ENCODE measurements at regions not wholly inside any gene's neighbourhood (a gene's known extent, or its start where the extent isn't known, plus 50 kb on each side); places are given as distances from the start of the nearest gene placed in this dataset.

DNA sequence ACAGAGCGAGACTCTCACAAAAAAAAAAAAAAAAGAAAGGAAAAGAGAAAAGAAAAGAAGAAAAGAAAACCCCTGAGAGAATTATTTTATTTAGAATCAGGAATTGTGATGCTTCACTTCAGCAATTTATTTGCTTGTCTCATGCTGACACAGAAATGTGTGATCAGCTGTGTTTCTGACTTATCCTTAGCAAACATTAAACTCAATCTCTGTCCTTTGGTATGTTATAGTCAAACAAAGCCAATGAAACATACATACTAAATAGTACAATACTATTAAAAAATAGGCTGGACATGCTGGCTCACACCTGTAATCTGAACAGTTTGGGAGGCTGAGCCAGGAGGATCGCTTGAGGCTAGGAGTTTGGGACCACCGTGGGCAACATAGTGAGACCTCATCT lies 733.0 kb upstream of the FZD8 start:
- TF ChIP-seq, protein P1, sequence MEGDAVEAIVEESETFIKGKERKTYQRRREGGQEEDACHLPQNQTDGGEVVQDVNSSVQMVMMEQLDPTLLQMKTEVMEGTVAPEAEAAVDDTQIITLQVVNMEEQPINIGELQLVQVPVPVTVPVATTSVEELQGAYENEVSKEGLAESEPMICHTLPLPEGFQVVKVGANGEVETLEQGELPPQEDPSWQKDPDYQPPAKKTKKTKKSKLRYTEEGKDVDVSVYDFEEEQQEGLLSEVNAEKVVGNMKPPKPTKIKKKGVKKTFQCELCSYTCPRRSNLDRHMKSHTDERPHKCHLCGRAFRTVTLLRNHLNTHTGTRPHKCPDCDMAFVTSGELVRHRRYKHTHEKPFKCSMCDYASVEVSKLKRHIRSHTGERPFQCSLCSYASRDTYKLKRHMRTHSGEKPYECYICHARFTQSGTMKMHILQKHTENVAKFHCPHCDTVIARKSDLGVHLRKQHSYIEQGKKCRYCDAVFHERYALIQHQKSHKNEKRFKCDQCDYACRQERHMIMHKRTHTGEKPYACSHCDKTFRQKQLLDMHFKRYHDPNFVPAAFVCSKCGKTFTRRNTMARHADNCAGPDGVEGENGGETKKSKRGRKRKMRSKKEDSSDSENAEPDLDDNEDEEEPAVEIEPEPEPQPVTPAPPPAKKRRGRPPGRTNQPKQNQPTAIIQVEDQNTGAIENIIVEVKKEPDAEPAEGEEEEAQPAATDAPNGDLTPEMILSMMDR (IDR thresholded peaks at IDR 0.05; ENCODE audit: insufficient read depth, low read length, poor library complexity, severe bottlenecking): no peak
- Histone ChIP-seq H3K4me3 (ENCODE audit: low read depth, low read length) (no peak overlapping the region), H3K36me3 (ENCODE audit: control insufficient read depth, insufficient read depth, low read length) (no peaks in the 10 kb centered on the region), H3K27me3 (ENCODE audit: control insufficient read depth, insufficient read depth, low read length) (no peaks in the 10 kb centered on the region)
- DNase-seq (ENCODE audit: low read depth): no peak

DNA sequence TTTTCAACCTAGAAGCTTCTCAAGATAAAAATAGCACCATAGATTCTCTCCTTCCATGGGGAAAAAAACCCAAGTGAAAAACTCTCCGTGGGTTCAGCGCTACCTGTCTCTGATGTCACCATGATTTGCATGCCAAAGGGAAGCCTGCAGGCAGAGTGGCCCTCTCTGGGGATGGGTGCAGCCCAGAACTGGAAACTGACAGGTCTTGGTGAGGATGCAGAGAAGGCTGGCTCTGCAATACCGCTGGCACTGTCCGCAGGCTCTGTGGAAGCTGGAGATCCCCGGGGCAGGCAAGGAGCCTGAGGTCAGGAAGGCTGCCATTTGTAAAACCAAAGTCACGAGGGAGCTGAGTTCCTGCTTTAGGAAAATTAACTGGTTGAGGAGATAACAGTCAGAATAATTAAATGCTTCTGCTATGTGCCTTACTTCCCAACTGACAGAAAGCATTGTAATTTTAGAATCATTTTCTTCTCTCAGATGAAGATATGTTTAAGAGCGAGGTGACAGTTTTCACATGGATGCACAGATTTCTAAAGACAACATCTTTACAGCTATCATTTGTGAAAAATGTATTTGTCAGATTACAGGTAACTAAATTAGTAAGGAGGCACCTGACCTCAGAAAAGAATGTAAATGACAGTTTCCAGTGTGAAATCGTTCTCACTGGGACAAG lies 731.5 kb upstream of the FZD8 start:
- H3K4me3 ChIP-seq (ENCODE audit: low read depth, low read length): no peak overlapping the region
- TF ChIP-seq, protein P1 (IDR thresholded peaks at IDR 0.05; ENCODE audit: insufficient read depth, low read length, poor library complexity, severe bottlenecking): no peak
- H3K36me3 ChIP-seq (ENCODE audit: control insufficient read depth, insufficient read depth, low read length): no peaks in the 10 kb centered on the region
- no peaks in the 10 kb centered on the region for H3K27me3 ChIP-seq (ENCODE audit: control insufficient read depth, insufficient read depth, low read length)
- DNase-seq (ENCODE audit: low read depth): no peak

DNA sequence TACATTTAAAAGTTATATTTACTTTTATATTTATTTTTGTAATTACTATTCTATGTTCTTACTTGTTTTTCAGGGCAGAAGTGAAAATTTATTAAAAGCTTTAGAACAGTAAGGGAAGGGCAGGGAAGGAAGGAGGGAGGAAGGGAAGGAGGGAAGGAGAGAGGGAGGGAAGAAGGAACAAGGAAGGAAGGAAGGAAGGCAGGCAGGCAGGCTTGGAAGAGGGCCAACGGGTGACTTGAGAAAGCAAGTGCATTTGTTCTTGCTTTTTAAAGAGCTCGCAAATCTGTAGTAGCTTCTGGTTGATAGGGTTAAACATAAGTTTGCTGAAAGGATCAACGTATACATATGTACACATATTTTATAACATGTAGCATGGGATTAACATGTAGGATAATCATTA lies 725.3 kb upstream of the FZD8 start:
- Histone ChIP-seq H3K27me3 (ENCODE audit: control insufficient read depth, insufficient read depth, low read length) (no peaks in the 10 kb centered on the region), H3K4me3 (ENCODE audit: low read depth, low read length) (no peak overlapping the region), H3K36me3 (ENCODE audit: control insufficient read depth, insufficient read depth, low read length) (no peaks in the 10 kb centered on the region)
- TF ChIP-seq, protein P1 (IDR thresholded peaks at IDR 0.05; ENCODE audit: insufficient read depth, low read length, poor library complexity, severe bottlenecking): no peak
- DNase-seq (ENCODE audit: low read depth): no peak

DNA sequence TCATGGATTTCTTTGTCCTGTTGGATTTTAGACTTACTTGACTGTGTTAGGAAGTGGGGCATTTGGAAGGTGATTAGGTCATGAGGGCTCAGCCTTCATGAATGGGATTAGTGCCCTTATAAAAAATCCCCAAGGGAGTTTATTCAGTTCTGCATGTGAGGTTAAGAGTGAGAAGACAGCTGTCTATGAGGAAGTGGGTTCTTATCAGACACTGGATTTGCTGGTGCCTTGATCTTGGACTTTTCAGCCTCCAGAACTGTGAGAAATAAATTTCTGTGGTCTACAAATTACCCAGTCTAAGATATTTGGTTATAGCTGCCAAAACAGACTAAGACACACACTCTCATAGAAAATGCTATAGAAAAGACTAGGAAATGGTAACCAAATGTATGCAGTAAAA lies 724.7 kb upstream of the FZD8 start:
- H3K4me3 ChIP-seq (ENCODE audit: low read depth, low read length): no peak overlapping the region
- H3K36me3 ChIP-seq (ENCODE audit: control insufficient read depth, insufficient read depth, low read length): no peaks in the 10 kb centered on the region
- DNase-seq (ENCODE audit: low read depth): no peak
- H3K27me3 ChIP-seq (ENCODE audit: control insufficient read depth, insufficient read depth, low read length): no peaks in the 10 kb centered on the region
- TF ChIP-seq, protein P1 (IDR thresholded peaks at IDR 0.05; ENCODE audit: insufficient read depth, low read length, poor library complexity, severe bottlenecking): no peak

DNA sequence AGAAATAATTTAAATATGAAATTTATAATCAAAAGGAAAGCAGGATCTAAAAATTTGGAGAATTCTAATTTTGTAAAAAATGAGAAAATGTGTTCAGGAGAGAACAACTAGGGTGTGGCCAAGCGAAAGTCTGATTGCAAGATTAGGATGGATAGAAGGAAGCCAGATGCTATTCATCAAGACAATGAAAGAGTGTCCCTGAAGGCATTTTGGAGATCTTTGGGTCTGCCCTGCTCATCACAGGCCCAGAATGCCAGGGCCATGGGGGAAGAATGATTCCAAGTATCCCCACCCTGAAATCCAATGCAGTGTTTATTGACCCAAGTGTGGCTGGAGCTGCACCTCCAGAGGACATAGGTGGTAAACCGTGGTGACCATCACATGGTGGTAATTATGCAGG lies 724.0 kb upstream of the FZD8 start:
- Histone ChIP-seq H3K27me3 (ENCODE audit: control insufficient read depth, insufficient read depth, low read length) (no peaks in the 10 kb centered on the region), H3K36me3 (ENCODE audit: control insufficient read depth, insufficient read depth, low read length) (no peaks in the 10 kb centered on the region), H3K4me3 (ENCODE audit: low read depth, low read length) (no peak overlapping the region)
- no peak for DNase-seq (ENCODE audit: low read depth)
- TF ChIP-seq, protein P1 (IDR thresholded peaks at IDR 0.05; ENCODE audit: insufficient read depth, low read length, poor library complexity, severe bottlenecking): no peak

DNA sequence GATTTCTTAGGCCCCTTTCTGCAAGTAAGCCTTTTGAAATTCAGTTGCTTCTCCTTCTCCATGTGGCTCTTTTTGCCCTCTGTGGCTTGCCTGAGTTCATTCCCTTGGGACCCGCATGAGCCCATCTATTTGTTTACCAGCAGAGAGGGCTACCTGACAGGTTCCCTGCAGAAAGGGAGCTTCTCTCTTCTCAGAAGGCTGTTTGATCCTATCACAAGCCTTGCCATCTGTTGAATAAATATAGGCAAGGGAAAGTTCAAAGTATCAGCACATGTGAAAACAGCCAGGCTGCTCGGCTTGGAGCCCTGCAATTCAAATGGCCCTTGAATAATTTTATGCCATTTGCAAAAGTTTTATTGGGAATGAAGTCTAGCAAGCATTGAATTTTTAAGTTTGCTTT lies 720.2 kb upstream of the FZD8 start:
- Histone ChIP-seq H3K27me3 (ENCODE audit: control insufficient read depth, insufficient read depth, low read length) (no peaks in the 10 kb centered on the region), H3K4me3 (ENCODE audit: low read depth, low read length) (no peak overlapping the region), H3K36me3 (ENCODE audit: control insufficient read depth, insufficient read depth, low read length) (no peaks in the 10 kb centered on the region)
- TF ChIP-seq, protein P1 (IDR thresholded peaks at IDR 0.05; ENCODE audit: insufficient read depth, low read length, poor library complexity, severe bottlenecking): no peak
- DNase-seq (ENCODE audit: low read depth): no peak

Data from kidney epithelial cell (primary cell).